Endodermal cell (in vitro differentiated cells): ENCODE measurements at regions not wholly inside any gene's neighbourhood (a gene's known extent, or its start where the extent isn't known, plus 50 kb on each side); places are given as distances from the start of the nearest gene placed in this dataset.

Experiments
- DNase-seq: peaks from one replicate; pipeline ENCODE4 v3.0.0-alpha.2; 2017
- H3K27ac ChIP-seq: 2 replicates; pipeline ENCODE4 v1.5.1; 2013; ENCODE audit warnings: mild to moderate bottlenecking, low read depth, low read length, moderate library complexity
- H3K27me3 ChIP-seq: 2 replicates; pipeline ENCODE4 v1.6.1; 2013; ENCODE audit warnings: mild to moderate bottlenecking, low read length, moderate library complexity; ENCODE audit not compliant: insufficient read depth, control insufficient read depth, poor library complexity, severe bottlenecking
- H3K36me3 ChIP-seq: 2 replicates; pipeline ENCODE4 v1.7.0; 2013; ENCODE audit warnings: mild to moderate bottlenecking, low read length, moderate library complexity; ENCODE audit not compliant: control insufficient read depth, insufficient read depth
- H3K4me1 ChIP-seq: one replicate; pipeline ENCODE4 v1.7.0; 2013; ENCODE audit warnings: low read length; ENCODE audit not compliant: control insufficient read depth, insufficient read depth
- H3K4me3 ChIP-seq: 2 replicates; pipeline ENCODE4 v1.5.1; 2013; ENCODE audit warnings: mild to moderate bottlenecking, low read length, moderate library complexity
- H3K9ac ChIP-seq: 2 replicates; pipeline ENCODE4 v1.6.1; 2013; ENCODE audit warnings: mild to moderate bottlenecking, low read length, moderate library complexity; ENCODE audit not compliant: poor library complexity, severe bottlenecking; ENCODE audit errors: extremely low read depth
- H3K9me3 ChIP-seq: 2 replicates; pipeline ENCODE4 v1.6.1; 2013; ENCODE audit warnings: mild to moderate bottlenecking, low read length, moderate library complexity; ENCODE audit not compliant: control insufficient read depth
- H3K27ac Mint-ChIP-seq: 2 replicates; pipeline ENCODE4 v1.8.0; 2020; ENCODE audit warnings: mixed read lengths
- H3K27me3 Mint-ChIP-seq: 2 replicates; pipeline ENCODE4 v1.8.0; 2021; ENCODE audit warnings: mild to moderate bottlenecking, mixed read lengths; ENCODE audit not compliant: insufficient read depth
- H3K36me3 Mint-ChIP-seq: 2 replicates; pipeline ENCODE4 v1.8.0; 2020; ENCODE audit warnings: low read depth, mixed read lengths
- H3K4me1 Mint-ChIP-seq: 2 replicates; pipeline ENCODE4 v1.8.0; 2020; ENCODE audit warnings: mixed read lengths
- H3K4me3 Mint-ChIP-seq: 2 replicates; pipeline ENCODE4 v1.8.0; 2020; ENCODE audit warnings: mild to moderate bottlenecking, moderate library complexity, mixed read lengths
- H3K9me3 Mint-ChIP-seq: 2 replicates; pipeline ENCODE4 v1.8.0; 2020; ENCODE audit warnings: mild to moderate bottlenecking, mixed read lengths
- CTCF ChIP-seq: fragments of 200-600 bp; sonication (generic); conservative IDR thresholded peaks from 2 replicates; pipeline ENCODE4 v1.5.0; 2021; ENCODE audit warnings: antibody characterized with exemption, mild to moderate bottlenecking
- whole genome bisulfite sequencing, 2 experiments: methylation state at CpG; one replicate each; pipeline versions ENCODE4 v1.1.5 to v1.1.7; 2013; ENCODE audit warnings: missing lambda C conversion rate in 2 of 2, mixed read lengths in 1 of 2; ENCODE audit not compliant: insufficient coverage in 1 of 2, insufficient read length in 1 of 2; 5-methylcytosine and 5-hydroxymethylcytosine counted together

GRCh38 chr10:61125560-61126170, 181.7 kb upstream of the RHOBTB1 start:
- TF ChIP-seq CTCF = no peak

GRCh38 chr10:61124756-61125530, 181.0 kb upstream of the RHOBTB1 start:
- Histone ChIP-seq H3K27ac (no peak overlapping the region), H3K27me3 (no peaks in the 10 kb centered on the region), H3K4me3 (no peak overlapping the region), H3K9me3 (no peaks in the 10 kb centered on the region), H3K36me3 (no peaks in the 10 kb centered on the region), H3K4me1 (no peaks in the 10 kb centered on the region), H3K9ac (no peak overlapping the region)
- 89 to 91% methylated on average over 4 to 6 of the region's 6 CpGs for WGBS, 2 experiments
- Mint-ChIP-seq H3K27me3 (no peaks in the 10 kb centered on the region), H3K27ac (no peak overlapping the region), H3K9me3 (no peaks in the 10 kb centered on the region), H3K4me1 (no peaks in the 10 kb centered on the region), H3K36me3 (no peaks in the 10 kb centered on the region), H3K4me3 (no peak overlapping the region)
- TF ChIP-seq CTCF = no peak
- DNase-seq = no peak

More at GRCh38 chr10:61125560-61126170, 181.7 kb upstream of the RHOBTB1 start:
- 83 to 86% methylated on average over 2 to 3 of the region's 3 CpGs for WGBS, 2 experiments
- Histone ChIP-seq H3K36me3 (no peaks in the 10 kb centered on the region), H3K9ac (no peak overlapping the region), H3K4me3 (no peak overlapping the region), H3K27ac (no peak overlapping the region), H3K4me1 (no peaks in the 10 kb centered on the region), H3K27me3 (no peaks in the 10 kb centered on the region), H3K9me3 (no peaks in the 10 kb centered on the region)
- Mint-ChIP-seq H3K9me3 (no peaks in the 10 kb centered on the region), H3K27ac (no peak overlapping the region), H3K27me3 (no peaks in the 10 kb centered on the region), H3K36me3 (no peaks in the 10 kb centered on the region), H3K4me3 (no peak overlapping the region), H3K4me1 (no peaks in the 10 kb centered on the region)
- DNase-seq = no peak

GRCh38 chr10:61120805-61121204, 176.8 kb upstream of the RHOBTB1 start:
- Mint-ChIP-seq H3K27ac (no peak overlapping the region), H3K36me3 (no peaks in the 10 kb centered on the region), H3K9me3 (no peaks in the 10 kb centered on the region), H3K4me3 (no peak overlapping the region), H3K4me1 (no peaks in the 10 kb centered on the region), H3K27me3 (no peaks in the 10 kb centered on the region)
- WGBS, 2 experiments = 88 to 100% methylated on average over 1 to 2 of the region's 2 CpGs
- no peak overlapping the region for H3K4me3 ChIP-seq
- DNase-seq = no peak
- TF ChIP-seq CTCF = no peak
- H3K27ac ChIP-seq = no peak overlapping the region
- H3K4me1 ChIP-seq = no peaks in the 10 kb centered on the region
- no peak overlapping the region for H3K9ac ChIP-seq
- H3K36me3 ChIP-seq = no peaks in the 10 kb centered on the region
- H3K27me3 ChIP-seq = no peaks in the 10 kb centered on the region
- no peaks in the 10 kb centered on the region for H3K9me3 ChIP-seq
